H1 (cell line): ENCODE measurements at regions not wholly inside any gene's neighbourhood (a gene's known extent, or its start where the extent isn't known, plus 50 kb on each side); places are given as distances from the start of the nearest gene placed in this dataset.
A peak's percentile ranks its signal among the peaks of the same experiment; 100 is the strongest.

ENCODE experiments used
- BACH1 ChIP-seq: IDR thresholded peaks from 2 replicates; pipeline ENCODE4 v1.6.1; 2012; ENCODE audit warnings: low read length, improper control_type of control experiment
- CHD7 ChIP-seq: fragments of 300-600 bp; sonication (generic); IDR thresholded peaks from 2 replicates; pipeline ENCODE4 v1.7.1; 2012; ENCODE audit warnings: low read length, moderate library complexity, mild to moderate bottlenecking, inconsistent platforms; ENCODE audit not compliant: insufficient replicate concordance
- MAFK ChIP-seq: IDR thresholded peaks from 2 replicates; pipeline ENCODE4 v1.6.1; 2012; ENCODE audit warnings: low read depth, mild to moderate bottlenecking, improper control_type of control experiment, low read length

DNA sequence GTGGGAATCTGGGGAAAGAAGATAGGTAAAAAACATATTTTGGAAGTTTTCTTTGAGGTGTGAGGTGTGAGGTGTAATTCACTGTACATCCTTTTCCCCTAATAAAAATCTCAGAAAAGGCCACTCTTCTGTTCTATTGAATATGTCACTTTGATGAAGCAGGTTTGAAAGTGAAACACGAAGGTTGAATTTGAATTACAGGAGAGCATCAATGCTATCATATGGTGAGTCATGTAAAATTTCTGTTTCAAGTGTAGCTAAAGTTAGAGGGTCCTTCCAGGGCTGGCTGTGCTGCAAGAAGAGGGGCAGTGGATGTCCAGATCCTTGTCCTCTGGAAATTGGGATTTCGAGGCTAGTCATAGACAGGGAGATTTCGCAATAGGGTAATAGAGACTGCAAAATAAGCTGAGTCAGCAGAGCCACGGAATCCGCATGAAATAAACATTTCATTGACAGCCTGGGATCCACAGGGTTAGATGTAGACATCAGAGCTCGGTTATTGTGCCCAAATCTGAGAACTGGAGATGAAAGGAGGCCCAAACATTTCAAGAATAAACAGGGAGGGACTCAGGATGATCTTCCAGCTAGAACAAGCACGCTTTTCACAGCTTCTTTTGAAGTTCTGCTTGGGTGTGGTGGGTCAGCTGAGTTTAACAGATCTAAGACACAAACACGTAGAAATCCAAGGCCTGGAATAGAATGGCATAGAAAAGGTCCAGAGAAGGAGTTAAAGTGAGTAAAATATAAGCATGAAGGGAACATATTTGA lies 194.4 kb upstream of the CDKN2B start (continued):
- TF ChIP-seq CHD7 (no peak), BACH1 (peak; percentile 64), MAFK (peak; percentile 98)
